HG03095 (cell line): ENCODE measurements at regions not wholly inside any gene's neighbourhood (a gene's known extent, or its start where the extent isn't known, plus 50 kb on each side); places are given as distances from the start of the nearest gene placed in this dataset.
"Not testable (repeated sequence)": the region's sequence is repeated elsewhere in the genome, so short reads cannot be mapped to it uniquely, and the experiment has no call there.

Experiments used
- ATAC-seq: cut with Tn5 transposase; IDR thresholded peaks from one replicate; pipeline ENCODE4 v1.9.1; 2021; ENCODE audit warnings: moderate library complexity; ENCODE audit not compliant: unreplicated experiment

DNA sequence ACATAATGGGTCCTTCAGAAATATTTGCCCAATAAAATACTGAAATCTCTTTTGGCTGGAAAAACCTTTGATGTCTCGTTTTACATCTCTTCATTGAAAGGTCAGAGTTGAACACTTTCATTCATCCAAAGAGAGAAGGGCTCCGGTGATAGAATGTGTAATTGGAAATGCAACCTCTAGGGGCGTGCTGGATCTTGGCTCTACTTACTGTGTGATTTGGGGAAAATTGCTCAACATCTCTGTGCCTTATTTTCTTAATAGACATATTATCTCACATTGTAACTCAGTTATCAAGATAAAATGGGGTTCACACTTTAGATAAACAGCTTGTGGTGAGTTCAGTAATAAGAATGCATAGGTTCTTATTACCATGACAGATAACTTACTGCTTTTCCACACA is 1444.1 kb downstream of the SLITRK5 start:
- ATAC-seq = no peak

DNA sequence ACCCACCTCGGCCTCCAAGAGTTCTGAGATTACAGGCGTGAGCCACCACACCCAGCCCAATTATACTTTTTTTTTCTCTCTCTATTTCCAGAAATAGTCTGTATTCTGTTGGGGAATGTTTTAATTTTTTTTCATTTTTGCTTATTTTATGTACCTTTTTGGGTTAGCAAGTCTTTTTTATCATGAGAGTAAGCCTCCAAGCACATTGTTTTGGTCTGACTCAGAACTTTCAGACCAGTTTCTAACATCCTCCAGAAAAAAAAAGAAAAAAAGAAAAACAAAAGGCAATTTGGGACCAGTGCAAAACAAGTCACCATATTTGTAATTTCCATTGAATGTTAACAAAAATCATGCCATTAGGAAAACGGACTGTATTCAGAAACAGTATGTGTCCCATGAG is 1465.5 kb downstream of the SLITRK5 start:
- no peak for ATAC-seq

DNA sequence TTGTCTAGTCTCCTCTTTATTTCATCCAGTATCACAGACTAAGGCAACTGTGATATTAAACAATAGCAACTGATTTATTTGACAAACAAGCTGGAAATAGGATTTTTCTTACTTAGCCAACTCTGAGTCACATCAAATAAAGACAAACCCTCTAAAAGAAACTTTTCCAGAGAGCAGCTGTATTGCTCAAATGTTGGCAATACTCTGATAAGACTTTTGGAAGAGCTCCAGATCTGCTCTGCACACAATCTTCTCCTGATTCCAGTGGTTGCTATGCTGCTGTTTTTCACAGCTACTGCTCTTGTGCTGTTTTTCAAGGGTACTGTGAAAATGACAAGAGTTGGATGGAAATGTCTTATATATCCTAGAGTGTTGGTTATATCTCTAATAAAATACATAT is 1479.2 kb downstream of the SLITRK5 start:
- ATAC-seq = no peak

- no peak for ATAC-seq
Observed at GRCh38 chr13:89153941-89154340, 1482.8 kb downstream of the SLITRK5 start.

- no peak for ATAC-seq
Observed at GRCh38 chr13:89163096-89163495, 1491.9 kb downstream of the SLITRK5 start.

GRCh38 chr13:89165685-89166084 is 1494.5 kb downstream of the SLITRK5 start:
- no peak for ATAC-seq

- ATAC-seq = no peak
Observed at GRCh38 chr13:89169951-89170350, 1498.8 kb downstream of the SLITRK5 start.

- no peak for ATAC-seq
Observed at GRCh38 chr13:89181041-89181440, 1509.9 kb downstream of the SLITRK5 start.

- no peak for ATAC-seq
Observed at GRCh38 chr13:89199138-89199537, 1528.0 kb downstream of the SLITRK5 start.

DNA sequence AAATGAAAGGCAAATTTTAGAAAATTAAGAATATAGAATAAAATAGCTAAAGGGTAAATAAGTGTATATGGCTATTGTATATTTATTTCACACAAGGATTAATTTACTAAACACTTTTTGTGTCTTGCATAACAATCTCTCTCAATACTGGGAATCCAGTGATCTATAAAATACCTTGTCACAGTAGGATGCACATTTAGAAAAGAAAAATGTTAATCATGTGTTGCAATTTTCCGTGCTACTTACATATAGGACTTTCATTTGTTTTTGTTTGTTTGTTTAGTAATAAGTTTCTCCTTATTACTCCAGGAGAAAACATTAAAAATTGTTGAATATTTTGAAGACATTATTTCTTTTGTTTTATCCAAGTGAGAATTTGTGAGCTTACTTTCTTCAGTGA is 1533.3 kb downstream of the SLITRK5 start:
- ATAC-seq = no peak

GRCh38 chr13:89205856-89206520 is 1534.8 kb downstream of the SLITRK5 start:
- no peak for ATAC-seq

DNA sequence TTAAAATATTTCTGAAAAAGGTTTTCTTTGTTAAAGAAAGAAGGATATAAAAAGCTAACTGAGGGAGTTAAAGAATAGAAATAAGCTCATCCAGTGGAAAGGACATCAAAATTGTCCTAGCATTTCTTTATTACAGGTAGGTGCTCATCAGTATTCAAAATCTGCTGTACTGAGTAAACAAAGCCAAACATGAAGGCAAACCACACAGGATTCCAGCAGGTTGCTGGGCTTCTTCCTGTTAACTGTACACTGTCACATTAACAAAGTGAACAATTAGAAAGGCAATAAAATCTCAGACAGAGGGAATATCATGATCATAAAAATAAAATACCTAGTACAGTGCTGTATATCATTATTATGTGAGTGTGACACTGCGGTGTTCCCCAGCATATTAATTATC is 1541.0 kb downstream of the SLITRK5 start:
- no peak for ATAC-seq

GRCh38 chr13:89214185-89214584 is 1543.0 kb downstream of the SLITRK5 start:
- ATAC-seq = no peak

- not testable (repeated sequence) for ATAC-seq
Observed at GRCh38 chr13:89215319-89215718, 1544.1 kb downstream of the SLITRK5 start.

- no peak for ATAC-seq
Observed at GRCh38 chr13:89217813-89218212, 1546.6 kb downstream of the SLITRK5 start.

GRCh38 chr13:89221557-89222158 is 1550.5 kb downstream of the SLITRK5 start:
- no peak for ATAC-seq

GRCh38 chr13:89227356-89227755 is 1556.2 kb downstream of the SLITRK5 start:
- no peak for ATAC-seq

DNA sequence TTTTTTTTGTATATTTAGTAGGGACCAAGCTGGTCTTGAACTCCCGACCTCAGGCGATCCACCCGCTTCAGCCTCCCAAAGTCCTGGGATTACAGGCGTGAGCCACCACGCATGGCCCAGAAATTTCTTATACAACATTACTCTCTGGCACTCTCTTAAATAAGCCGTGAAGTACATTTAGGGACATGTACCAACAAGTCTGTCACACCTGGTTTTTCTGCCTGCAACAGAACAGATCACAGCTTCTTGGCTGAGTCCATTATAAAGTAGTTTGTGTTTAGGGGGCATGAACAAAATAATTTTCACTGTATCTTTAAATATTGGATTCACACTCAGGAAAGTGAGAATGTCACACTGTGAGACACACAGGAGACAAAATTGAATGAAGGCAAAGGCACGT is 1567.3 kb downstream of the SLITRK5 start:
- ATAC-seq = no peak

- no peak for ATAC-seq
Observed at GRCh38 chr13:89239361-89240127, 1568.4 kb downstream of the SLITRK5 start.

DNA sequence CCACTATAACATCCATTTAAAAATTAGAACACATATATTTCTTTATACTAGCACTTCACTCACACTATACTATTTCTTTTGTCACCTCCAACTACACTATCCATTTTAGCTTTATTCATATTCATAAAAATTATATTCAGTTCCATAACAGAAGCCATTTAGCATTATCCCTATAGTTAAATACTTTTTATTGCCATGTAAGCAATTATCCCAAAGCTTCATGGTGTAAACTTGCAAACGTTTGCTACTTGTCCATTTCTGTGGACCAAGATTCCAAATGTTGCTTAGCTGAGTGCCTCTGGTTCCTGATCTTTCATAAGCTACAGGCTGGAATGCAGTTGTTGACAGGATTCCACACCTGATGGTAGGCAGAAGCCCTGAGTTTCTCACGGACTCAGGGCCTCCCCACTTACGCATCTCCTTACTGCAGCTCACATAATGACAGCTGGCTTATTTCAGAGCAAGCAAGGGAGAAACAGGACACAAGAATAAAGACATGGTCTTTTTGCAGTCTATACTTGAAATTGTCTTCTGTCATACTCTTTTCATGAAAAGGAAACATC is 1584.8 kb downstream of the SLITRK5 start:
- no peak for ATAC-seq

DNA sequence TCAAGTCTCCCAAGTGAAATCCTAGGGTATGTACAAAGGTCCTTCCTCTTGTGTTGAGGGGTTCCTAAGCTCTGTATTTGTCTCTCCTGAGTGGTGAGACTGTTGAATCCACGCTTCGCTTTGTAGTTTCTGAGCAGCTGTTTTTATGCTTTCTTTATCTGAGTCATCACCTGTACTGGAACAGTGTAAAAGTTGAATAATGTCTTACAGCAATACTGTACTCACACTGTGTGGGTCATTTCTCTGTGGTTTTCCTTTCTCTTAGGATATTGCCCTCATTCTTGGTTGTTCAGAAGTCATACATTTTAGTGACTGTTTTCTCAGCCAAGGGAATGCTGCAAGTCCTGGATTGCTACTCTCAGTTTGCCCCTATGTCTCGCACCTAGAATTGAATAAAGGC is 1596.6 kb downstream of the SLITRK5 start:
- ATAC-seq = no peak

DNA sequence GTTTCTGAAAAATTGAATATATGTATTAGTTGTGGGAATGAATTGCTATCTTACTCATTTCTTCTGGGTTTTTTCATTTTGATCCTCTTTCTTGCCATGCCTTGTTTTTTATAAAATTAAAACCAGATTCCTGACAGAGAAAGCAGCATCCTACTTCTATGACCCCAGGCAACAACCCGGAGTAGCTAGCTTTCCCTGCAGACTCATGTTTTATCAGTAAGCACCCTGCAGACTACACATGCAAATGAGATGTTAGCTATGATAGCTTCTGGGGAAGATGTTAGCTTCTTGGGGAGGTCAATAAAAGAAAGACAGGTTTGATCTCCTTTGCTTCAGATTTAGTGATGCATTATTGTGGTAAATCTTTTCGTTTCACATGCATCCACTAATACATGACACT is 1598.6 kb downstream of the SLITRK5 start:
- ATAC-seq = no peak
